GM12873 (cell line): ENCODE measurements at regions not wholly inside any gene's neighbourhood (a gene's known extent, or its start where the extent isn't known, plus 50 kb on each side); places are given as distances from the start of the nearest gene placed in this dataset.

ENCODE experiments used
- CTCF ChIP-seq: IDR thresholded peaks from 2 replicates; pipeline ENCODE4 v1.5.1; 2012; ENCODE audit warnings: low read depth, mild to moderate bottlenecking, moderate library complexity, low read length, control low read depth; ENCODE audit not compliant: insufficient read depth; ENCODE audit errors: missing control alignments

GRCh38 chr3:66747696-66748095 is 246.9 kb upstream of the LRIG1 start:
- TF ChIP-seq CTCF = no peak

- TF ChIP-seq CTCF = no peak
These were observed 247.5 kb upstream of the LRIG1 start for GRCh38 chr3:66748175-66748876.

- no peak for TF ChIP-seq CTCF
These were observed 246.3 kb upstream of the KBTBD8 start for GRCh38 chr3:66751842-66752241.

GRCh38 chr3:66753670-66754069 is 244.4 kb upstream of the KBTBD8 start:
- no peak for TF ChIP-seq CTCF

GRCh38 chr3:66754613-66755012 is 243.5 kb upstream of the KBTBD8 start:
- no peak for TF ChIP-seq CTCF

GRCh38 chr3:66755924-66756323 is 242.2 kb upstream of the KBTBD8 start:
- no peak for TF ChIP-seq CTCF

GRCh38 chr3:66756468-66757036 is 241.6 kb upstream of the KBTBD8 start:
- no peak for TF ChIP-seq CTCF
